ENCODE measurements at regions not wholly inside any gene's neighbourhood (a gene's known extent, or its start where the extent isn't known, plus 50 kb on each side); places are given as distances from the start of the nearest gene placed in this dataset.
"Not testable (repeated sequence)": the region's sequence is repeated elsewhere in the genome, so short reads cannot be mapped to it uniquely, and the experiment has no call there.

DNA sequence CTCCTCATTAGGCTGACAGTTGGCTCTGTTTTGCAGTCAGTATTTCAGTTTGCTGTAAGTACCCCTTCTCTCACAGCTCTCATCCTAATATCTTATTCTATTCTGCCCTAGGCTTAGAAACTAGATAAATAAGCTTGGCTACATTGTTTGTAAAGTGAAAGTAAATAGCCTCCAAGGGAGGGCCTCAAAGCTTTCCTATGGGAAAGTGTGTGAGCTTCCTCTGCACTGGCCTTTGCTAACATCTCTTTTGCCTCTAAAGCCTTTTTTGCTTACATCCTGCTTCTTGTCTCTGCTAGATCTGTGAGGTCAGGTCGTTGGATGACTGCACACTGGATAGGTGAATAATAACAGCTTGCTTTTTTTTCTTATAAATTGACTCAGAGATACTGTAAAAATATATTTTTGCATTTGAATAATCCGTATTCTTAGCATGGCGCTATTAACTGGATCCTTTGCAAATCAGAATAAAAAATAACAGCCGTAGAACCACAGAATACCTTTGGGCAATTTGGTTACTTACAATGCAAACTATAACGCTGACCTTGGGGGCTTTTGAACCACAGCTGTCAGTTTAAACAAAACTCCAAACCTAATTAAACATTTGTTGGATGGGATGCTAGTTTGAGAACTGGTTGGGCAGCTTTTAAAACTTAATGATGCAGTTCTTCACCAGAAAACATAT is 55.1 kb downstream of the TTC6 start:
- no peak for DNase-seq (ENCODE audit: low read depth in 2 of 2)

DNA sequence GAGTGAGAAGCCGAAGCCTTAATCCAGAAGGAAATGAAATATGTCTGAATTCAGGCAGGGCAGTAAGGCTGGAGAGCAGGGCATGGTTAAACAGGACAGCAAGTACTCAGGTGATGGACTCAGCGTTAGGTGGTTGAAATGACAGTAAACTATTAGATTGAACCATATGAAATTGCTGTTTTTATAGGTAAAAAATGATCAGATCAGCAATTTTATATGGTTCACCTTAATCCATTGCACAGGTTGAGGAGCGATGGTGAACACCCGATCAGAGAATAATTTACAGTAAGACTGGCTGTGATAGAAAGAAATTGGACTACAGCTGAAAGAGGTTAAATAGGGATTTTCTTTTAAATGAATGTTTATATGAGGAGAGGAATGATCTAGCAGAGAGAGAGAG is 56.6 kb downstream of the TTC6 start:
- DNase-seq (ENCODE audit: low read depth in 2 of 2): no peak

DNA sequence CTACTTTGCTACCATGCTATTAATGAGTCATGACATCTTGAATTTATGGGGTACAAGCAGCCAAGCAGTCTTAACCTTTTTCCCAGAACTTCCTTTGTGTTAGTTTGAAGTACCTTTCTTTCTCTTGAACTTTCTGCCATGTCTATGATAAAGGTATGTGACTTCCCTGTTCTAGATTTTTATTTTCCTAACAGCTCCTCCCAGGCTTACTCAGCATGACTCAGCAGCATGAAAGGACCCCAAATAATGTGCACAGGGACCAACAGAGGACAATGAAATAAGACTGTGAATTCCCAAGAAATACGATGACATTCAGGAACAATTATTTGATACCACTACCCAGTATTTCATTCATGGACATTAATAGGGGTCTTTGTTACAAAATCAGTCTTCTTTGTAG is 60.0 kb downstream of the TTC6 start:
- no peak for DNase-seq (ENCODE audit: low read depth in 2 of 2)

DNA sequence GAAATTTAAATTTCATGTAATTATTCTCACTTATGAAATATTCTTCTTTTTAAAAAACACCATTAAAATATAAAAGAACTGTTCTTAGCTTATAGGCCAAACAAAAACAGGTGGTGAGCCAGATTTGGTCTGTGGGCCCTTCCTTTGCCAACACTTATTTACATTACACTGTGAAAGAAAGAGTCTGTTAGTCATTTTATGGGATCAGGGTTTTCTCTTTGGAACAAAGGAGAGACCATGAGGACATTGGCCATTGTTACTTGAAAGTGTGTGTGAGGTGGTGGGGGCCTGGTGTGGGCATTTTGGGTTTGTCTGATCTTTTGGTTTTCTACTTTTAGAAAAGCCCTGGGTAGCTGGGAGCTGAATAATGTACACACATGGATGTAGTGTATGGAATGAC is 62.7 kb downstream of the TTC6 start:
- no peak for DNase-seq (ENCODE audit: low read depth in 2 of 2)

DNA sequence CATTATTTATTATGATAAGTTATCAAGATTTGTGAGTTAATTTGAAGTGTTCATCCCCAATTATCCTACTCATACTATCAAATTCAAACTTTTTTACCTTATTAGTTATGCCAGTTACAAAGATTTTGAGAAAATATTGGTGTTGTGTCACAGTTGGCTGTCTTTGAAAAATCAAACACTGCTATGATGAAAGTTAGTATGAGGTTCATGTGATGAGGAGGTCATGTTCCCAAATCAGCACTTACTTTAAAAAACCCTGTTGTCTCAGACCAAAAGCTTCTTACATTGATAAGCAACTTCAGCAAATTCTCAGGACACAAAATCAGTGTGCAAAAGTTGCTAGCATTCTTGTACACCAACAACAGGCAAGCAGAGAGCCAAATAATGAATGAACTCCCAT is 68.1 kb downstream of the TTC6 start:
- DNase-seq (ENCODE audit: low read depth in 2 of 2): no peak

DNA sequence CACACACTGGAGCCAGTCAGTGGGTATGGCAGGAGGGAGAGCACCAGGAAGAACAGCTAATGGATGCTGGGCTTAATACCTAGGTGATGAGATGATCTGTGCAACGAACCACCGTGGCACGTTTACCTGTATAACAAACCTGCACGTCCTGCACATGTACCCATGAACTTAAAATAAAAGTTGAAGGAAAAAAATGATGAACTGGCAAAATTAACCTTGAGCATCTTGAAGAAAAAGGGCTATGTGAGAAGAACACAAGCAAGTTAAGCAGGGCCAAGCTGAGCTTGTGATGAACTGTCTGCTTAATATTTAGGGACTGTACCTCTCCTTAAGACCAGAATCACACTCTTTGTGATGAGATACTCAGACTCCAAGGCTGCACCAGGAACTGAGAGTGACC is 70.0 kb downstream of the TTC6 start:
- no peak for DNase-seq (ENCODE audit: low read depth in 2 of 2)

DNA sequence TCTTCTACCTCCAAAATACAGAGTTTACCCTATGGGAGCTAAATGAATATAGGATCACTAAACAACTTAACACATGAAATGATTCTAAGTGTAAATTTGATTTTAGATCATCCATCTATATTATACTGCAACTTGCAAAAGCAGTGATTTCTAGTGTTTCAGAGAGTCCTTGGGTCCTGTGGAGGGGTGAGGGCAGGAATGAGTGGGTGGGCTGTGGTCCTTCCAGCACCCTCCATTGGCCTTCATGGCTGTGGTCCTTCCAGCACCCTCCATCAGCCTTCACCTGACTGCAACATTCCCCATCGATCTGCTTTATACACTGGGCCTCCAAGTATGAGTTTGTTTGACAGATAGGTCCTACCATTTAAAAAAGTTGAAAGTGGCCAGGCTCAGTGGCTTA is 70.5 kb downstream of the TTC6 start:
- no peak for DNase-seq (ENCODE audit: low read depth in 2 of 2)

DNA sequence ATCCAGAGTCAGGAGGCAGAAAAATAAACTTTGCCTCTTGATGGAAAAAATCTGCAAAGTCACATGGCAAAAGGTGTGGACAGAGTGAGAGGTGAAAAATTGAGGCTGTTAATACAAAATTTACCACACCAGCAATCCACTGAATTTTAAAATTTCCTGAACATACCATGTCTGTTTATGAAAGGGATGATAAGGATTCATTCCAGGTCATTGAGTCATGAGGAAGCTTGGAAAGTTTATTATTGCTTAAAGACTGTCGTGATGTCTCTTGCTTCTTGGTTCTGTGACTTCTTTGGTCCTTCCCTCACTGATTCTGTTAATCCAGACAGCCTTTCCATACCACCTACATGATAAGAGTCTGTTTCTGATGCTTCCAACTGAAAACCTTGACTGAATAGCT is 73.2 kb downstream of the TTC6 start:
- DNase-seq (ENCODE audit: low read depth in 2 of 2): no peak

DNA sequence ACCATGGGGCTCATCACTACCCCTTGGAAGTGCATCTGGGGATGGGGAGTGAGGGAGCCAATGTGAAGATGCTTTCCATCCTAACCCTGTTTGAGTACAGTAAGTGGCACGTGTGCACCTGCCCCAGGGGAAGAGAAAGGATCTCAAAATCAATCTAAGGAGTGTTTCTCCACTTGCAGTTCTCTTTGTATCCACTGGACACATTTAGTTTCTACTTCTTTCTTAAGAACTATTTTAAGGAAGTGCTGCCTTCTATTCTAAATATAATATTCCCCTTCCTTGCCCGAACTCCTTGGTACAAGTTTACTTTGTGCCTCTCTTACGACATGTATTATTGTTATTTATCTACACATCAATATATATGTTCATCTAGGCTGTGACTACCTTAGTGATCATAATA is 73.8 kb downstream of the TTC6 start:
- DNase-seq (ENCODE audit: low read depth in 2 of 2): no peak

DNA sequence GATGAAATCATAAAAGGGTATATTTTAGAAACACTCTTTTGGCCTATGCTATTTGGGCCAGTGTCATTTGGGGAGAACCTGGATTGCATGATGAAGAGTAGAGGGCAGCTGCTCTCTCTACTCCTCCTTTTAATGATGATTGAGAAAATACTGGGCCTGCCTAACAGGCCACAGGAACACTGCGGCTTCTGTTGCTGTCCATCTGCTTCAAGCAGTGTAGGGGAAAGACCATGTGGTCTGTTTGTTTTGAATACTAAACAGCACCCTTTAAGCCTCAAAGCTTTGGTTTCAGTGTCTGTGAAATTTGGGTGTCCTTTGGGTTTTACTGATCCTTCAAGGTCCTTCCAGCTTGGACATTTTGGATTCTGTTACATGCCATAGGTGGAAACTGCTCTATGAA is 78.0 kb downstream of the TTC6 start:
- no peak for DNase-seq (ENCODE audit: low read depth in 2 of 2)

DNA sequence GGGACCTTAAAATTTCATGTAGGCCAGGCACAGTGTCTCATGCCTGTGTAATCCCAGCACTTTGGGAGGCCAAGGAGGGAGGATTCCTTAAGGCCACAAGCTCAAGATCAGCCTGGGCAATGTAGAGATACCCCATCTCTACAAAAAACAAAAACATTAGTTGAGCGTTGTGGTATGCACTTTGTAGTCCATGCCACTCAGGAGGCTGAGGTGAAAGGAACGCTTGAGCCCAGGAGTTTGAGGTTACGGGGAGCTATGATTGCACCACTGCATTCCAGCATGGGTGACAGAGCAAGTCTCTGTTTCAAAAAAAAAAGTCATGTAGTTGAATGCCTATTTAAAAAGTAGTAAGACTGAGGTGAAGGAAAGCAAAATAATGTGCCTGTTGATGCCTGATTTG is 83.5 kb downstream of the TTC6 start:
- DNase-seq (ENCODE audit: low read depth in 2 of 2): no peak

DNA sequence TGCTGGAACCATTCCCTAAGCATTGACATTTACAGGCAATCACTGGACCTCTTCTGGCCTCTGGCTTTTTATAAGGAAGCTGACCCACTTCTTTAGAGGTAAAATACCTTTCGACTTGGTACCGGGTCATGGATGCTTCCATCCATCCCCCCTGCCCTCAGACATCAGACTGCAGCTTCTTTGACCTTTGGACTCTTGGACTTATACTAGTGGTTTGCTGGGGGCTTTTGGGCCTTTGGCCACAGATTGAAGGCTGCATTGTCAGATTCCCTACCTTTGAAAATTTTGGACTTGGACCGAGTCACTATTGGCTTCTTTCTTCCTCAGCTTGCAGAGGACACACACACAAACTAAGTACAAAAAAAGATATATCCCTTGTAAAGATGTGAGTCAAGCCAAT is 86.1 kb downstream of the TTC6 start:
- DNase-seq (ENCODE audit: low read depth in 2 of 2): no peak

DNA sequence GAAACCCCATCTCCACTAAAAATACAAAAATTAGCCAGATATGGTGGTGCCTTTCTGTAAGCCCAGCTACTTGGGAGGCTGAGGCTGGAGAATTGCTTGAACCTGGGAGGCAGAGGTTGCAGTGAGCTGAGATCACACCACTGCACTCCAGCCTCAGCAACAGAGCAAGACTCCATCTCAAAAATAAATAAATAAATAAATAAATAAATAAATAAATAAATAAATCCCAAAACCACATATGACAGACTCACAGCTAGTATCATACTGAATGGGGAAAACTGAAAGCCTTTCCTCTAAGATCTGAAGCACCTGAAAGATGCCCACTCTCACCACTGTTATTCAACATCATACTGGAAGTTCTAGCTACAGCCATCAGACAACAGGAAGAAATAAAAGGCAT is 97.3 kb downstream of the TTC6 start:
- not testable (repeated sequence) for DNase-seq (ENCODE audit: low read depth in 2 of 2)

DNA sequence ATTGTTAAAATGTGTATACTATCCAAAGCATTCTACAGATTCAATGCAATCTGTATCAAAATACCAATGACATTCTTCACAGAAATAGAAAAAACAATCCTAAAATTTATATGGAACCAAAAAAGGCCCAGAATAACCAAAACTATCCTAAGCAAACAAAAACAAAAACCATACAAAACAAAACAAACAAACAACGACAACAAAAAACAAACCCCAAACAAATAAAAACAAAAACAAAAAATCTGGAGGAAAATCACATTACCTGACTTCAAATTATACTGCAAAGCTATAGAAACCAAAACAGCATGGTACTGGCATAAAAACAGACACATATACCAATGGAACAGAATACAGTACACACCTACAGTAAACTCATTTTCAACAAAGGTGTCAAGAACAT is 98.0 kb downstream of the TTC6 start:
- not testable (repeated sequence) for DNase-seq (ENCODE audit: low read depth in 2 of 2)

DNA sequence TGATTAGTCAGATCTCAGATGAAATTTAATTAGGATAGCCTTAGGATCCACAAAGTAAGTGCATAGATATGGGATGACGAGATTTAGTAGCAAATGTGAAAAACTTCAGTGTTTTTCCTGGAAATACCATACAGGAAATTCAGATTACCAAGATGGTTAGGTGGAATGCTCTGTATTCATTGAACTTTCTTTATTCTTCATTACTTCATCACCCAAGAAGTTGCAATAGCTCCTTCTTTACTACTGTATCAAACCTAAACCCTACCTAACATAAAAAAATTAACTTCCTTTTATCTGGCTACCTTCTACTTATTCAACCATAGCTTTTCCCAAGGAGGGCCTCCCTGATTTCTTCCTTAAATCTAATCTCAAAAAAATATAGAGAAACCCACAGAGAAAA is 100.4 kb downstream of the TTC6 start:
- no peak for DNase-seq (ENCODE audit: low read depth in 2 of 2)

DNA sequence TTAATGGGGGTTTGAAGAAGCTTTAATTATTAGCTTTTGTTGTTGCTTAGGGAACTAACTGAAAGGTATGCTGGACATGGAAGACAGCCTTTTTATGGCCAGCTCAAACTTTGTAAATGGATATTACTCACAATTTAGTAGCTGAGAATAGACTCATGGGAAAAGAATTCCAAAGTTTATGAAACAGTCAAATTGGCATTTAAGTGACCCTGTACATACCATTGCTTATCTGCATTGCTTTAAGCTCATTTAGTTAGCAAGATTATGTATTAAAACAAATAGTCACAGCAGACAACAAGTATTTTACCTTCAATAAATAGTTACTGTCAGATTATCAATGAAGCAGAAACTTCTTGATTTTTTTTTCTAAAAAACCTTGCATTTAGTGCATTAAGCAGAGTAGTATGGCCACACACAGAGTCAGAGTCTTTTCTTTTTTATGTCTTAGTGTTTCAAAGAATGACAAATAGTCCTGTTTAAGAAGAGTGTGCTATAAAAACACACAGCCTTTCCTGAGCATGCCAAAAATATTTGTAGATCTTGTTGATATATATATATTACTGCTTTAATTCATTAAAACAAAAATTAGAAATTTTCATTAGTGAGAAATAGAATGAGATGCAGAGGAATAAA is 102.2 kb downstream of the TTC6 start:
- no peak for DNase-seq (ENCODE audit: low read depth in 2 of 2)

DNA sequence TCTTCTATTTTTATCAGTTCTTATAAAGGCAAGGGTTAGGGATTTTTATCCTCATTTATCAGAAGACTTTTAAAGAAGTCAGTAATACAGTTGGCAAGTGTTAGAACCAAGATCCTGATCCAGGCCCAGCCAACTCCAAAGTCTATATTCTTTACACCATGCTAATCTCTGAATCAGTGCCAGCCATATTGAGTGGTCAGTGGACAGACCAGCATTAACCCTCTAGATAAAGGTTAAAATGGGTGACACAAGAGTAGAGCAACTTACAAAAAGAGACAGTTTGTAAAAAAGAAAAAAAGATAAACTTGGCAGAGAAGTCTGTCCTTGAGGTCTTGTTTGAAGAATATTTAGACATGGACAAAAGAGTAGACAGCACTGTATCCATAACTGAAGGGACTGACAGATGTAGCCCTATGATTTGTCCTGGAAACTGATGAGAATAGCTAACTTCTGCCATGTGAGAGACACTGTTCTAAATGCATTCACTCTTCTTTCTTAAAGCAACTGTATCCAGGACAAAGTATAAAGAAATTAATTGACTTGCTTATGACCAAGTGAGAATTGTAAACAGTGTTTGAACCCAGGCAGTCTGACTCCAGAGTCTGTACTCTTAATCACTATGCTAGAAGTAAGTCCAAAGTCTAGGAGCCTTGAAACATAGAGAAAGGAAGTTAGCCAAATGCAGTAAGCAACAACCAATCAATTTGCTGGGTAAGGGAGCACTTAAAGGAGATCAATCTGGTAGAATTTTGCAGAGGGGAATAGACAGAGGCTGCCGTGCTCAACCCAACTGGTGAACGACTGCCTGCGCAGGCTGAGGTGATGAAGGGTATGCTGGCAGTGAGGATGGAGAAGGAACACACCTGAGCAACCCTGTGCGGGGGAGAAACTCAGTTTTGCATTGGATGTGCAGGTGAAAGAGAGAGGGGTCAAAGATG is 103.7 kb downstream of the TTC6 start:
- DNase-seq (ENCODE audit: low read depth in 2 of 2): no peak

DNA sequence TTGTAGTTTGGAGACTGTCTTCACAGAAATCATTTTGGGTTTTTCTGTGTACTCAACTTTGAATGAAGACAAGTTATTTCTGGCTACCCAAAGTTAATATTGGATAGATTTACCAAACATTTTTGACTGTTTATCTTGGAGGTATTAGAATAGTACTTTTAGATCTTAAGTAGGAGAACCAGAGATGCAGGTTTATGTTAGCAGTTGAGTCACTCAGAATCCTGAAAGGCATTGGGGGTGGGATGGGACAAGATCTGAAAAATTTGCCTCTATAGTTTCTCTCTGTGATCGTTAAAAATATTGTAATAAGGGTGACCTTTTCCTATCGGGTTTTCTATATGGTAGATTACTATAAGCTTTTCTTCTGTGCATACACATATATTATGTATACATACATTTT is 112.3 kb downstream of the TTC6 start:
- no peak for DNase-seq (ENCODE audit: low read depth in 2 of 2)

DNA sequence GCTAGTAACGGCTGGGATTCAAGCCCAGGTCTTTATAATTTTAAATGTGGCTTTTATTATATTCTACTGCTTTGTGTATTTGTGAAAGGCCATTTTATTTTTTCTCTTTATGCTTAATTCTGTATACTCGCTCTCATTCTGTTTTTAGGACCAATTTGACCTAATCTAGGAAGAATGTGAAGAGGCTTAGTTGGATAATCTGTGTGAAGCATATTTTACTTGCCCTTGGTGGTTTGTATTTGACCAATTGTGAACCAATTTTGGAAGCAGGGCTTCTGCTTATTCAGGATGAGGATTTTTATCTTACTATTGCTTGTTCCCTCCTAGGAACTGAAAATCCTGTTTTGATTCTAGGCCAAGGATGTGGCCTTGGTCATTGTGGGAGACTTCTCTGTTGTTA is 113.1 kb downstream of the TTC6 start:
- DNase-seq (ENCODE audit: low read depth in 2 of 2): no peak

DNA sequence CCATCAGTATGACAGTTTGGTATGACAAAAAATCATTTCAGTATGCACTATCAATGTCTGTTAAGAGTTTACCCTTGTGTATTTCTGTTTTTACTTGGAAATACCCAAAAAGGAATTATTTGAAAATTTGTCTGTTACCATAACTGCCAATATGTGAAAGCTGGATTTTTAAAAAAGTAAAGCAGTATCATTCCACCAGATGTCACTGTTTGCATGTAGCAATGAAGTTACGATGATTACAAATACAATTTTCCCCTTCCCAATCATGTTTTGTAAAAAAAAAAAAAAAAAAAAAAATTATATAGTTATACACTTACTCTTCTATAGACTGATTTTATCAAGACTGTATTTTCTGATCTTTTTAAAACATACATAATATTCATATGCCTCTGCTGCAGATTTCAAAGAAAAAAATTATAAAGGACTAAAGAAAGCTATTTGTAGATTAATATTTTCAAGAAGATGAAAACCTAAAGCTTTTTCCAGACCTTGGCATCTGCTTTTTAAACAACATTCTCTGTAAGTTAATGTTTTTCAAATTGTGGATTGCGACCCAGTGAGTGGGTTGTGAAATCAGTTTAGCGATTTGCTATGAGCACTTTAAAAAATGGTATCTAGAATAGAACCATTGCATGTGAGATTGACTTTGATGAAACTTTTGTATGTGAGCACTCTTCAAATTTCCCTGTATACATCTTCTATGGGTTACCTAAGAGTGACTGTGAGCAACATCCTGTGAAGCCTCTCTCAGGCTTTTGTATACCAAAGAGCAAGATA is 114.2 kb downstream of the TTC6 start:
- no peak for DNase-seq (ENCODE audit: low read depth in 2 of 2)

DNA sequence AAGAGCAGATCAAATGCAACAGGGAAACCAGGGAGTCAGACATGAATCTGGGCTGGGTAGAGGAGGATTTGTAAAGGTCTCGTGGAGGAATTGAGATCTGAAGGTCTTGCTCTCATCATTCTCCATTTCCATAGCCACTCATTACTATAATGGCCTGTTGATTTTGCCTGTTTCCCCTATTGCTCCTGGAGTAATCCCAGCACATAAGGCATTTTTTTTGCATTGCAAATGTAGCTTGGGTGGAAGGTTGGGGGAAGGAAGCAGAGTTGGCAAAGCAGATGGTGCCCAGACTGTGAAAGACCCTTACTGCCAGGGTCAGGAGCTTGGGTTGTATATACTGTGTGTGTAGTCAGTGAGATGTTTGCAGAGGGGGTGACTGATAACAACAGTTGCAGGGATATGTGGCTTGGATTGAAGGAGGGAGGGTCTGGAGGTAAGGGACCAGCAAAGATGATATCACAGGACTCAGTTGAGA is 116.0 kb downstream of the TTC6 start:
- no peak for DNase-seq (ENCODE audit: low read depth in 2 of 2)
